Lower lobe of right lung (tissue), 2 donors: ENCODE measurements at regions not wholly inside any gene's neighbourhood (a gene's known extent, or its start where the extent isn't known, plus 50 kb on each side); places are given as distances from the start of the nearest gene placed in this dataset.

Source experiments
- ATAC-seq, 2 donors: fragments of 200-7000 bp; cut with Tn5 transposase; one replicate each; pipeline ENCODE4 v1.9.1; 2020 to 2022; ENCODE audit warnings: mild to moderate bottlenecking in 2 of 2, moderate library complexity in 2 of 2
- DNase-seq: peaks from one replicate; pipeline ENCODE4 v3.0.0-alpha.2; 2020
- H3K27ac ChIP-seq: fragments of 200-600 bp; one replicate; pipeline ENCODE4 v1.8.0; 2022
- H3K27me3 ChIP-seq: fragments of 200-600 bp; one replicate; pipeline ENCODE4 v1.8.0; 2022; ENCODE audit warnings: low read depth
- H3K36me3 ChIP-seq: fragments of 200-600 bp; one replicate; pipeline ENCODE4 v1.8.0; 2022; ENCODE audit warnings: mild to moderate bottlenecking
- H3K4me1 ChIP-seq: fragments of 200-600 bp; one replicate; pipeline ENCODE4 v1.8.0; 2022
- H3K4me3 ChIP-seq: fragments of 200-600 bp; one replicate; pipeline ENCODE4 v1.8.0; 2022; ENCODE audit warnings: mild to moderate bottlenecking
- H3K9me3 ChIP-seq: fragments of 200-600 bp; one replicate; pipeline ENCODE4 v1.8.0; 2022
- intact Hi-C: fragments of 100-400 bp; cut with DNase I; formaldehyde crosslinking; loops from one replicate; pipeline ENCODE4 v1.11.0; 2022
- TF ChIP-seq, protein P1 (sequence below): fragments of 200-600 bp; IDR thresholded peaks from one replicate; pipeline ENCODE4 v1.8.0; 2022; ENCODE audit warnings: antibody characterized with exemption, mild to moderate bottlenecking
- donor health status: DM: no; HTN: yes; CAD: no; lungs with severe emphysema.

DNA sequence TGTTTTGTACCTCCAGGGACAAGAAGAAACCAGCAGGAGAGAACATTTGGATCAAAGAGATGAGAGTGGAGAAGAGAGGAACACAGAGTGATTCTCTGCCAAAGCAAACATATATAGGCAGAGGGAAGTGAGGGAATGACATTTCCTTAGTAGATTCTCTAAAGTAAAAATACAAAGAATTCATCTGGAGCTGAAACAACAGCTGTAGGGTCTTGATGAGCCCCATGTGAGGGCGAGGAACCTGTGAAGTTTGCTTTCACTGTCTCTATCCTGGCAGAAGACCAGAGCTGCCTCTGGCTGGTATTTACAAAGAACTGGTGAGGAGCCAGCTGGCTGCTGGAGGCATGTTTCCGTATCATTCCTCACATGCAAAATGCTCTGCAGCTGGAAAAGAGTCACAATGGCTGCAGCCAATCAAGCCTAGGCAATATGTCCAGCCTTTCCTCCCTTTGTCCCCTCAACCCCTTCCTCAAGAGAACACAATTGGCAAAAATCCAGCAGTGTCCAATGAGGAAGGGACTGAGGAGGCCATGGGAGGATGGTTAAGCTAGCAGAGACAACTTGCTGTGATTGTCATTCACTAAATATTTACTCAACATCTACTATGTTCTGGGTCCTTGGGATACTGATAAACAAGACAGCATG is 122.5 kb downstream of the PHLDA1 start:
- Histone ChIP-seq H3K27me3 (no peaks in the 10 kb centered on the region), H3K9me3 (no peaks in the 10 kb centered on the region), H3K4me3 (no peak overlapping the region), H3K4me1 (peaks cover 19% of the 10 kb centered on the region), H3K36me3 (no peaks in the 10 kb centered on the region), H3K27ac (peak overlapping the region; percentile 61)
- TF ChIP-seq, protein P1, sequence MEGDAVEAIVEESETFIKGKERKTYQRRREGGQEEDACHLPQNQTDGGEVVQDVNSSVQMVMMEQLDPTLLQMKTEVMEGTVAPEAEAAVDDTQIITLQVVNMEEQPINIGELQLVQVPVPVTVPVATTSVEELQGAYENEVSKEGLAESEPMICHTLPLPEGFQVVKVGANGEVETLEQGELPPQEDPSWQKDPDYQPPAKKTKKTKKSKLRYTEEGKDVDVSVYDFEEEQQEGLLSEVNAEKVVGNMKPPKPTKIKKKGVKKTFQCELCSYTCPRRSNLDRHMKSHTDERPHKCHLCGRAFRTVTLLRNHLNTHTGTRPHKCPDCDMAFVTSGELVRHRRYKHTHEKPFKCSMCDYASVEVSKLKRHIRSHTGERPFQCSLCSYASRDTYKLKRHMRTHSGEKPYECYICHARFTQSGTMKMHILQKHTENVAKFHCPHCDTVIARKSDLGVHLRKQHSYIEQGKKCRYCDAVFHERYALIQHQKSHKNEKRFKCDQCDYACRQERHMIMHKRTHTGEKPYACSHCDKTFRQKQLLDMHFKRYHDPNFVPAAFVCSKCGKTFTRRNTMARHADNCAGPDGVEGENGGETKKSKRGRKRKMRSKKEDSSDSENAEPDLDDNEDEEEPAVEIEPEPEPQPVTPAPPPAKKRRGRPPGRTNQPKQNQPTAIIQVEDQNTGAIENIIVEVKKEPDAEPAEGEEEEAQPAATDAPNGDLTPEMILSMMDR, result no peak
- intact Hi-C loops, result no loop called here
- peak; percentile 54 for DNase-seq
- peak; percentile 46 to 48 for ATAC-seq

DNA sequence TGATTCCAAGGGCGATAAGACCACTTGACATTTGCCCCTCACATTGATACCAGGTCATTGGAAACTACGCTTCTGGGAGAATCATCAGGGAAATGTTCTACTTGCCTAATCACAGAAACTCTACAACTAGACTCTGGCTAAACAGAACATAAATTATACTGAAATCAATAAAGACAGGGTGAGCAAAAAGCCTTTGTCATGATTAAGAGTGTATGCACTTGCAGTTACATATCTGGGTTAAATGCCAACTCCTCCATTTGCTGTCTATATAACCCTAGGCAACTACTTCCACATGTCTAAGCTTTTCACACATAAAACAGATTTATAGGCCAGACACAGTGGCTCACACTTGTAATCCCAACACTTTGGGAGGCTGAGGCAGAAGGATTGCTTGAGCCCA is 125.7 kb downstream of the PHLDA1 start:
- ATAC-seq (no peak), DNase-seq (no peak)
- Histone ChIP-seq H3K4me3 (no peak overlapping the region), H3K4me1 (peaks cover 19% of the 10 kb centered on the region), H3K27me3 (no peaks in the 10 kb centered on the region), H3K36me3 (no peaks in the 10 kb centered on the region), H3K9me3 (no peaks in the 10 kb centered on the region), H3K27ac (no peak overlapping the region)
- TF ChIP-seq, protein P1, result no peak
- intact Hi-C loops, result no loop called here

DNA sequence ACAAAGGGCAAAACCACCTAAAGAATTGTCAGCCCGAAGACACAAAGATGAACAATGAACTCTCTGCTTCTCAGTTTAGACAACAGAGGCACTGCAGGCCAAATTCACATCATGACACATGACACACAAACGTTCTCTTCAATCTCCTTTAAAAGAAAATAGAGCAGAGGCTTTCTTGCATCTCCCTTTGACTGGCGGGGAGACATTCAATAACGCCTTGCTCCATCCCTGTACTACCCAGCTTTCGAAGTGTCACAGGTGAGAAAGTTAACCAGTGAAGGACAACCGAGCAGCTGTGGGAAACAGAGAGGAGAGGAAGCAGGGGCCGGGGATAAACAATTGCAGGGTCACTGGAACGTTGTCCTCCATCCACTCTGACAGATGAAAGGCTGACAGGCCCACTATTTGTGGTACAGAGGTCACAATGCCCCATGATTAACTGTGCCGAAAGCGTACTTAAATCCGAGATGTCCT is 130.8 kb downstream of the PHLDA1 start:
- intact Hi-C loops, result no loop called here
- no peak overlapping the region for H3K4me3 ChIP-seq
- no peak for ATAC-seq
- H3K27ac ChIP-seq, result no peak overlapping the region
- TF ChIP-seq, protein P1, result no peak
- DNase-seq, result no peak
- no peaks in the 10 kb centered on the region for H3K4me1 ChIP-seq
- H3K36me3 ChIP-seq, result no peaks in the 10 kb centered on the region
- H3K9me3 ChIP-seq, result no peaks in the 10 kb centered on the region
- no peaks in the 10 kb centered on the region for H3K27me3 ChIP-seq

DNA sequence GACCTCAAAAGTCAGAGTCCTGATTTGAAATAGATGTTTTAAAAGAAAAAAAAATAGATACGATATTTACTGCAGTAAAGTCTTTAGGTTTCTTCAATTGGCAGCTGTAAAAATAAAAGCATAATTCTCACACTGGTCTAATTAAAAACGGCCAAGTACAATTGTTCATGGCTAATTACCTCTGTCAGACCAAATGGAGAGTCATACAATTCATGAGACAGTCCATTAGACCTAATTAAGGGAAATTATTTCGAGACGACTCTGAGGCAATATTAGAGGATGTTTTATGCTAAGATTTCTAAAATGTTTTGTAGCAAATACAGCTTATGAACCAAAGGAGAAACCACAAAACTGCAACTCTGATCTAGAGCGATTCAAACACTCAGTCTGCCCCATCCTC is 131.3 kb downstream of the PHLDA1 start:
- intact Hi-C loops, result no loop called here
- Histone ChIP-seq H3K9me3 (no peaks in the 10 kb centered on the region), H3K27me3 (no peaks in the 10 kb centered on the region), H3K4me3 (no peak overlapping the region), H3K36me3 (no peaks in the 10 kb centered on the region), H3K27ac (no peak overlapping the region), H3K4me1 (no peaks in the 10 kb centered on the region)
- no peak for ATAC-seq
- TF ChIP-seq, protein P1, result no peak
- no peak for DNase-seq

DNA sequence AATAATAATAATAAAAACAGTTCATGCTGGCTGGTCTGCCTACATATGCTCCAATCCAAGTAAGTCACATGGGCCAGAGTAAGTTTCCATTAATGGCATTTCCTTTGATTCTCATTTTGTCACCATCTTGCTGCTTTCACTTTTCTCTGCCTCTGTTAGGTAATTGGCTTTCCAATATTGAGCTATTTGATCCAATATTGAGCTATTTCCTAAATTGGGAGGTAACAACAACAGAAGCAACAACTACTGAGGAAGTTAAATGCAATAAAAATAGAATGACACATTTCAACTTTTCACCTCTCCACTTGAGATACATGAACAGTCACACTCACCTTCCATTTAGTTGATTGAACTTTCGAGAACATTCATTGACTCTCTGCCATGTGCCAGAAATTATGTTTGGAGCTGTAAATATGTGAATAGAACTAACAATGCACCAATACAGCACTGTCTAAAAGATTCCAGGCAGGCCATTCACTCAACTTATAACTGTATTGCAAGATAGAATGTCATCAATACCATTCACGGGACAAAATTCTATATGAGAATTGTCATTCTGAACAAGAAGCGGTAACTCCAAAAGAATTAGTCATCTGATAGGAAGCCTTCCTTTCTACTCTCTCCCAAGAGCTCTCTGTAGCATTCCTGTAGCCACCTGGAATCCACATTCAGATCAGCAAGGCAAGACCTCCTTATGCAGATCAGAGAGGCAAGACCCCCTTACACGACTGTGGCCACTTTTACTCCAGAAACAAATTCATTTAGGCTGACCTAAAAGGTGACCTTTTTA is 136.4 kb downstream of the PHLDA1 start:
- Histone ChIP-seq H3K9me3 (no peaks in the 10 kb centered on the region), H3K36me3 (no peaks in the 10 kb centered on the region), H3K27me3 (no peaks in the 10 kb centered on the region), H3K27ac (no peak overlapping the region), H3K4me1 (peaks cover 3% of the 10 kb centered on the region), H3K4me3 (no peak overlapping the region)
- TF ChIP-seq, protein P1, result no peak
- ATAC-seq (no peak), DNase-seq (no peak)
- intact Hi-C loops, result no loop called here
